OCI-LY7 (cell line): ENCODE measurements at regions not wholly inside any gene's neighbourhood (a gene's known extent, or its start where the extent isn't known, plus 50 kb on each side); places are given as distances from the start of the nearest gene placed in this dataset.

Experiments
- BruUV-seq: library from RNA; stranded (reverse); fragments of 400-500 nt; replicated peaks from 2 replicates; lab custom pipeline; 2021; lab: Mats Ljungman, UMichigan
- CTCF ChIA-PET: fragments of 300-600 bp; sonication (Branson Sonifier 250); formaldehyde crosslinking; loops from one replicate; lab custom pipeline; 2022; ENCODE audit warnings: antibody characterized with exemption; ENCODE audit not compliant: unreplicated experiment; lab: Charles Lee
- POLR2A ChIA-PET: fragments of 300-600 bp; sonication (Branson Sonifier 250); formaldehyde crosslinking; loops from one replicate; lab custom pipeline; 2022; ENCODE audit warnings: antibody characterized with exemption; lab: Charles Lee
- DNase-seq: peaks from one replicate; pipeline ENCODE4 v3.0.0-alpha.2; 2015; ENCODE audit warnings: low spot score
- H2AFZ ChIP-seq: fragments of 200-600 bp; sonication (generic), shearing (Covaris generic); 2 replicates; pipeline ENCODE4 v1.6.1; 2014; ENCODE audit warnings: mild to moderate bottlenecking, antibody characterized with exemption, low read length, moderate library complexity
- H3K27ac ChIP-seq: fragments of 200-600 bp; sonication (generic); 2 replicates; pipeline ENCODE4 v1.5.1; 2014; ENCODE audit warnings: mixed run types, low read depth, mild to moderate bottlenecking, moderate library complexity, low read length, inconsistent platforms; ENCODE audit not compliant: poor library complexity, severe bottlenecking
- H3K36me3 ChIP-seq: fragments of 200-600 bp; sonication (generic); 2 replicates; pipeline ENCODE4 v1.6.1; 2014; ENCODE audit warnings: mild to moderate bottlenecking, antibody characterized with exemption, low read length, moderate library complexity, mixed read lengths; ENCODE audit not compliant: insufficient read depth
- H3K4me1 ChIP-seq: fragments of 200-600 bp; sonication (generic); 2 replicates; pipeline ENCODE4 v1.5.1; 2014; ENCODE audit warnings: mild to moderate bottlenecking, low read length; ENCODE audit not compliant: insufficient read depth, poor library complexity, severe bottlenecking
- H3K4me2 ChIP-seq: fragments of 200-600 bp; sonication (generic); 2 replicates; pipeline ENCODE4 v1.6.1; 2014; ENCODE audit warnings: mild to moderate bottlenecking, low read length
- H3K4me3 ChIP-seq: fragments of 200-600 bp; sonication (generic); 2 replicates; pipeline ENCODE4 v1.5.1; 2014; ENCODE audit warnings: mild to moderate bottlenecking, low read depth, low read length; ENCODE audit not compliant: poor library complexity, severe bottlenecking
- H3K79me2 ChIP-seq: fragments of 200-600 bp; sonication (generic); 2 replicates; pipeline ENCODE4 v1.6.1; 2016; ENCODE audit warnings: low read depth, mild to moderate bottlenecking, low read length, moderate library complexity, mixed read lengths; ENCODE audit not compliant: insufficient read depth
- H3K9me2 ChIP-seq: fragments of 200-600 bp; sonication (generic); 2 replicates; pipeline ENCODE4 v1.6.1; 2016; ENCODE audit warnings: mild to moderate bottlenecking, low read length, mixed read lengths; ENCODE audit not compliant: insufficient read depth
- H3K9me3 ChIP-seq: fragments of 200-600 bp; sonication (generic); 2 replicates; pipeline ENCODE4 v1.6.1; 2014; ENCODE audit warnings: mild to moderate bottlenecking, mixed run types, low read length, mixed read lengths
- H4K20me1 ChIP-seq: fragments of 200-600 bp; sonication (generic); 2 replicates; pipeline ENCODE4 v1.6.1; 2014; ENCODE audit warnings: mild to moderate bottlenecking, antibody characterized with exemption, low read length, moderate library complexity, mixed read lengths; ENCODE audit not compliant: insufficient read depth
- EZH2phosphoT487 ChIP-seq: fragments of 200-600 bp; sonication (generic); IDR thresholded peaks from 2 replicates; pipeline ENCODE4 v1.6.1; 2018; ENCODE audit warnings: low read depth, borderline replicate concordance, mild to moderate bottlenecking, mixed run types, antibody characterized with exemption, low read length, moderate library complexity, mixed read lengths
- intact Hi-C: fragments of 100-400 bp; cut with micrococcal nuclease; formaldehyde crosslinking; loops from one replicate; pipeline ENCODE4 v1.10.0; 2022; ENCODE audit not compliant: unreplicated experiment
- TF ChIP-seq, protein P1 (sequence below): fragments of 200-600 bp; sonication (generic); conservative IDR thresholded peaks from 2 replicates; pipeline ENCODE4 v1.5.1; 2014; ENCODE audit warnings: mild to moderate bottlenecking, antibody characterized with exemption, low read length, moderate library complexity, mixed read lengths

- Histone ChIP-seq H3K9me2 (no peaks in the 10 kb centered on the region), H3K9me3 (no peaks in the 10 kb centered on the region), H2AFZ (no peak overlapping the region), H3K4me3 (no peak overlapping the region), H4K20me1 (no peaks in the 10 kb centered on the region), H3K4me2 (no peak overlapping the region), H3K27ac (no peak overlapping the region), H3K4me1 (no peaks in the 10 kb centered on the region), H3K79me2 (no peaks in the 10 kb centered on the region), H3K36me3 (no peaks in the 10 kb centered on the region)
- CTCF ChIA-PET: no interaction called here
- POLR2A ChIA-PET: no interaction called here
- TF ChIP-seq, protein P1, sequence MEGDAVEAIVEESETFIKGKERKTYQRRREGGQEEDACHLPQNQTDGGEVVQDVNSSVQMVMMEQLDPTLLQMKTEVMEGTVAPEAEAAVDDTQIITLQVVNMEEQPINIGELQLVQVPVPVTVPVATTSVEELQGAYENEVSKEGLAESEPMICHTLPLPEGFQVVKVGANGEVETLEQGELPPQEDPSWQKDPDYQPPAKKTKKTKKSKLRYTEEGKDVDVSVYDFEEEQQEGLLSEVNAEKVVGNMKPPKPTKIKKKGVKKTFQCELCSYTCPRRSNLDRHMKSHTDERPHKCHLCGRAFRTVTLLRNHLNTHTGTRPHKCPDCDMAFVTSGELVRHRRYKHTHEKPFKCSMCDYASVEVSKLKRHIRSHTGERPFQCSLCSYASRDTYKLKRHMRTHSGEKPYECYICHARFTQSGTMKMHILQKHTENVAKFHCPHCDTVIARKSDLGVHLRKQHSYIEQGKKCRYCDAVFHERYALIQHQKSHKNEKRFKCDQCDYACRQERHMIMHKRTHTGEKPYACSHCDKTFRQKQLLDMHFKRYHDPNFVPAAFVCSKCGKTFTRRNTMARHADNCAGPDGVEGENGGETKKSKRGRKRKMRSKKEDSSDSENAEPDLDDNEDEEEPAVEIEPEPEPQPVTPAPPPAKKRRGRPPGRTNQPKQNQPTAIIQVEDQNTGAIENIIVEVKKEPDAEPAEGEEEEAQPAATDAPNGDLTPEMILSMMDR: no peak
- no peak for TF ChIP-seq EZH2phosphoT487
- no TSS peak for BruUV-seq
- intact Hi-C loops: no loop called here
- DNase-seq: no peak
Observed at GRCh38 chr6:140437619-140438345, 1063.3 kb upstream of the CITED2 start.

GRCh38 chr6:140436023-140436811 lies 1061.8 kb upstream of the CITED2 start:
- Histone ChIP-seq H2AFZ (no peak overlapping the region), H3K36me3 (no peaks in the 10 kb centered on the region), H3K4me2 (no peak overlapping the region), H4K20me1 (no peaks in the 10 kb centered on the region), H3K9me3 (no peaks in the 10 kb centered on the region), H3K27ac (no peak overlapping the region), H3K9me2 (no peaks in the 10 kb centered on the region), H3K4me3 (no peak overlapping the region), H3K79me2 (no peaks in the 10 kb centered on the region), H3K4me1 (no peaks in the 10 kb centered on the region)
- intact Hi-C loops: no loop called here
- ChIA-PET POLR2A (no interaction called here), CTCF (no interaction called here)
- no TSS peak for BruUV-seq
- DNase-seq: no peak
- TF ChIP-seq, protein P1: no peak
- TF ChIP-seq EZH2phosphoT487: no peak

- Histone ChIP-seq H3K9me2 (no peaks in the 10 kb centered on the region), H2AFZ (no peak overlapping the region), H3K4me2 (no peak overlapping the region), H3K79me2 (no peaks in the 10 kb centered on the region), H3K27ac (no peak overlapping the region), H3K4me1 (no peaks in the 10 kb centered on the region), H3K4me3 (no peak overlapping the region), H3K9me3 (no peaks in the 10 kb centered on the region), H4K20me1 (no peaks in the 10 kb centered on the region), H3K36me3 (no peaks in the 10 kb centered on the region)
- CTCF ChIA-PET: no interaction called here
- intact Hi-C loops: no loop called here
- TF ChIP-seq EZH2phosphoT487: no peak
- TF ChIP-seq, protein P1: no peak
- BruUV-seq: no TSS peak
- DNase-seq: no peak
- POLR2A ChIA-PET: no interaction called here
Observed at GRCh38 chr6:140434761-140435160, 1060.3 kb upstream of the CITED2 start.
